ENCODE measurements at regions not wholly inside any gene's neighbourhood (a gene's known extent, or its start where the extent isn't known, plus 50 kb on each side); places are given as distances from the start of the nearest gene placed in this dataset.
"Not testable (repeated sequence)": the region's sequence is repeated elsewhere in the genome, so short reads cannot be mapped to it uniquely, and the experiment has no call there.

DNA sequence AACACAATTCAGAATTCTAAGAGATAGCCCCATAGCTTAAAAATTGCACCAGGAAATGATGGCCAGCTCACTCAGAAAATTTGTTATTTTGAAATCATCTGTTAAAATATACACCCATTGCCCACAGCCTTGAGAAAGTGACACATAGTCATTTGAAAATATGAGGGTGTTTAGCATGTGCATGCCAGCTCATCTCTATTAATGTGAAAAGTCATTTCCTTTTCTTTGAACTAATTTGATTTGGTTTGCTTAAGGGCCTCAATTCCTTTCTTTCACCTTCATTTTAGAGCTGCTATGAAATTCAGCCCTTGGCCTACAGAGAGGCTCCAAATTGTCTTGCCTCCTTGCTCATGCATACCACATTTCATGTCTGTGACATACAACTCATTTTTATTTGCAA lies 241.4 kb downstream of the PHLDA1 start:
- peaks cover 5% of the 10 kb centered on the region for H3K4me1 ChIP-seq (ENCODE audit: control insufficient read depth, extremely low read depth, insufficient read depth, low read length)
- no peak overlapping the region for H2AFZ ChIP-seq (ENCODE audit: low read length)
- no peaks in the 10 kb centered on the region for H3K36me3 ChIP-seq (ENCODE audit: control insufficient read depth, insufficient read depth, low read length)
- H3K4me2 ChIP-seq (ENCODE audit: extremely low read depth, insufficient read depth, low read length) = no peak overlapping the region
- H3K79me2 ChIP-seq (ENCODE audit: control insufficient read depth, insufficient read depth, low read length) = no peaks in the 10 kb centered on the region
- no peaks in the 10 kb centered on the region for H3K27me3 ChIP-seq (ENCODE audit: control insufficient read depth, insufficient read depth, low read length)
- H3K9ac ChIP-seq (ENCODE audit: insufficient read depth, low read length) = no peak overlapping the region
- TF ChIP-seq, protein P1, sequence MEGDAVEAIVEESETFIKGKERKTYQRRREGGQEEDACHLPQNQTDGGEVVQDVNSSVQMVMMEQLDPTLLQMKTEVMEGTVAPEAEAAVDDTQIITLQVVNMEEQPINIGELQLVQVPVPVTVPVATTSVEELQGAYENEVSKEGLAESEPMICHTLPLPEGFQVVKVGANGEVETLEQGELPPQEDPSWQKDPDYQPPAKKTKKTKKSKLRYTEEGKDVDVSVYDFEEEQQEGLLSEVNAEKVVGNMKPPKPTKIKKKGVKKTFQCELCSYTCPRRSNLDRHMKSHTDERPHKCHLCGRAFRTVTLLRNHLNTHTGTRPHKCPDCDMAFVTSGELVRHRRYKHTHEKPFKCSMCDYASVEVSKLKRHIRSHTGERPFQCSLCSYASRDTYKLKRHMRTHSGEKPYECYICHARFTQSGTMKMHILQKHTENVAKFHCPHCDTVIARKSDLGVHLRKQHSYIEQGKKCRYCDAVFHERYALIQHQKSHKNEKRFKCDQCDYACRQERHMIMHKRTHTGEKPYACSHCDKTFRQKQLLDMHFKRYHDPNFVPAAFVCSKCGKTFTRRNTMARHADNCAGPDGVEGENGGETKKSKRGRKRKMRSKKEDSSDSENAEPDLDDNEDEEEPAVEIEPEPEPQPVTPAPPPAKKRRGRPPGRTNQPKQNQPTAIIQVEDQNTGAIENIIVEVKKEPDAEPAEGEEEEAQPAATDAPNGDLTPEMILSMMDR (conservative IDR thresholded peaks at IDR 0.05 in 1 of 2, IDR thresholded peaks at IDR 0.05 in 1 of 2; ENCODE audit: low read depth in 1 of 2, low read length in 2 of 2) = no peak
- H3K27ac ChIP-seq (ENCODE audit: insufficient read depth, low read length) = no peak overlapping the region
- no peaks in the 10 kb centered on the region for H4K20me1 ChIP-seq (ENCODE audit: control insufficient read depth, extremely low read depth, insufficient read depth, low read length)
- no peak overlapping the region for H3K4me3 ChIP-seq (replicated peaks in 1 of 4; ENCODE audit: control extremely low read depth in 1 of 4, insufficient read depth in 1 of 4, low read depth in 3 of 4, low read length in 4 of 4)
- no peak for DNase-seq (ENCODE audit: low read depth in 2 of 2)
- no peaks in the 10 kb centered on the region for H3K9me3 ChIP-seq (ENCODE audit: control insufficient read depth, insufficient read depth, low read depth, low read length)

DNA sequence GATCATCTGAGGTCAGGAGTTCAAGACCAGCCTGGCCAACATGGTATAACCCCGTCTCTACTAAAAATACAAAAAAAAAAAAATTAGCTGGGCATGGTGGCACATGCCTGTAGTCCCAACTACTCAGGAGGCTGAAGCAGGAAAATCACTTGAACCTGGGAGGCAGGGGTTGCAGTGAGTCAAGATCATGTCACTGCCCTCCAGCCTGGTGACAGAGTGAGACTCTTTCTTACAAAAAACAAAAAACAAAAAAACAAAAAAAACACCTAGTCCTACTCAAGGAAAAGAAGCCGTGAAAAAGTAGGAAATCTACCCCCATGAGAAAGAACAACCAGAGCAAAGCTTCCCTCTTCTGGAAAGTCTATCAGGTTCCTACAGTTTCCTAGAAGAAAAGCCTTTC lies 244.4 kb downstream of the PHLDA1 start:
- not testable (repeated sequence) for H4K20me1 ChIP-seq (ENCODE audit: control insufficient read depth, extremely low read depth, insufficient read depth, low read length)

DNA sequence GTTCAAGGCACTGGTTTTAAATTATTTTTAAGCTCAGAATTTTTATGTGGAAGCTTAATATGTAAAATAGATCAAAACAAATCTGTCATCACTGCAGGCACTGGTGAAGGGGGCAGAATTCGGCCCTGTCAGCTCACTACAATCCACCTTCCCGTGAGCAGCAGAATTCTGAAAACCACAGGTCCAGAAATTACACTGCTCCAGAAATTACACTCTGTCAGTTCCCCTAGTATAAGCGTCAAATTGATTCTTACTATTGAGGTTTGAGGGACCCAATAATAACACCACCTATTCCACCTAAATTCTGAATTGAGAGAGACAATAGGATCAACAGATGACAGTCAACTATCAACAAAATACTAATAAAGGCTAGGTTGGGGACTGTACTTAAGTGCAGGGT lies 245.5 kb downstream of the PHLDA1 start:
- no peak overlapping the region for H3K9ac ChIP-seq (ENCODE audit: insufficient read depth, low read length)
- H3K4me1 ChIP-seq (ENCODE audit: control insufficient read depth, extremely low read depth, insufficient read depth, low read length) = peaks cover 24% of the 10 kb centered on the region
- H3K9me3 ChIP-seq (ENCODE audit: control insufficient read depth, insufficient read depth, low read depth, low read length) = no peaks in the 10 kb centered on the region
- H2AFZ ChIP-seq (ENCODE audit: low read length) = no peak overlapping the region
- H3K4me2 ChIP-seq (ENCODE audit: extremely low read depth, insufficient read depth, low read length) = no peak overlapping the region
- H4K20me1 ChIP-seq (ENCODE audit: control insufficient read depth, extremely low read depth, insufficient read depth, low read length) = no peaks in the 10 kb centered on the region
- no peaks in the 10 kb centered on the region for H3K79me2 ChIP-seq (ENCODE audit: control insufficient read depth, insufficient read depth, low read length)
- no peak for TF ChIP-seq EZH2 (IDR thresholded peaks at IDR 0.05; ENCODE audit: low read length, missing control alignments)
- TF ChIP-seq, protein P1 (conservative IDR thresholded peaks at IDR 0.05 in 1 of 2, IDR thresholded peaks at IDR 0.05 in 1 of 2; ENCODE audit: low read depth in 1 of 2, low read length in 2 of 2) = no peak
- H3K36me3 ChIP-seq (ENCODE audit: control insufficient read depth, insufficient read depth, low read length) = no peaks in the 10 kb centered on the region
- H3K4me3 ChIP-seq (replicated peaks in 1 of 4; ENCODE audit: control extremely low read depth in 1 of 4, insufficient read depth in 1 of 4, low read depth in 3 of 4, low read length in 4 of 4) = no peak overlapping the region
- H3K27me3 ChIP-seq (ENCODE audit: control insufficient read depth, insufficient read depth, low read length) = no peaks in the 10 kb centered on the region
- H3K27ac ChIP-seq (ENCODE audit: insufficient read depth, low read length) = no peak overlapping the region
- no peak for DNase-seq (ENCODE audit: low read depth in 2 of 2)

More for the DNA sequence above, 244.4 kb downstream of the PHLDA1 start:
- not testable (repeated sequence) for H3K36me3 ChIP-seq (ENCODE audit: control insufficient read depth, insufficient read depth, low read length); H3K4me3 ChIP-seq (replicated peaks in 1 of 4; ENCODE audit: control extremely low read depth in 1 of 4, insufficient read depth in 1 of 4, low read depth in 3 of 4, low read length in 4 of 4); H3K27ac ChIP-seq (ENCODE audit: insufficient read depth, low read length); H3K9ac ChIP-seq (ENCODE audit: insufficient read depth, low read length); H3K79me2 ChIP-seq (ENCODE audit: control insufficient read depth, insufficient read depth, low read length); H3K4me2 ChIP-seq (ENCODE audit: extremely low read depth, insufficient read depth, low read length); DNase-seq (ENCODE audit: low read depth in 2 of 2); H3K27me3 ChIP-seq (ENCODE audit: control insufficient read depth, insufficient read depth, low read length); H2AFZ ChIP-seq (ENCODE audit: low read length); H3K9me3 ChIP-seq (ENCODE audit: control insufficient read depth, insufficient read depth, low read depth, low read length)
- H3K4me1 ChIP-seq (ENCODE audit: control insufficient read depth, extremely low read depth, insufficient read depth, low read length) = peaks cover 18% of the 10 kb centered on the region

DNA sequence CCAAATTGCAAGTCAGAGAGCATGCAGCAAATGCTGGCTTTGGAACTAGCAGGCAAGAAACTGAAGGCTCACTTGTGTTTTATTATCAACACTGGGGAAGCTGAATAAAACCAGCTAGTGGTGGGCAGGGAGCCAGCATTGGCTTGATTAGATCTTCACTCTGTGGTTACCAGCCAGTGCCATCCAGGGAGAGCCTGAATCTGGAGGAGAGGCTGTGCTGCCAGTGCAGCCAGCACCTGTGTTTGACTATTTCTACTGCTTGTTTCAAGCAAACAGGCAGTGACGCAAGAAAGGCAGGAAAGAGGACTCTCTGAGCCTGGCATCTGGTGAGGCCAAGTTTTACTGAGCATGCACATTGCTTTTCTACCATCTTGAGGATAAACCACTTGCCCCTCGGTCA lies 247.0 kb downstream of the PHLDA1 start:
- Histone ChIP-seq H4K20me1 (ENCODE audit: control insufficient read depth, extremely low read depth, insufficient read depth, low read length) (no peaks in the 10 kb centered on the region), H3K27me3 (ENCODE audit: control insufficient read depth, insufficient read depth, low read length) (no peaks in the 10 kb centered on the region), H3K4me2 (ENCODE audit: extremely low read depth, insufficient read depth, low read length) (no peak overlapping the region), H3K4me1 (ENCODE audit: control insufficient read depth, extremely low read depth, insufficient read depth, low read length) (peaks cover 20% of the 10 kb centered on the region), H2AFZ (ENCODE audit: low read length) (no peak overlapping the region), H3K27ac (ENCODE audit: insufficient read depth, low read length) (no peak overlapping the region), H3K36me3 (ENCODE audit: control insufficient read depth, insufficient read depth, low read length) (no peaks in the 10 kb centered on the region), H3K9ac (ENCODE audit: insufficient read depth, low read length) (no peak overlapping the region), H3K9me3 (ENCODE audit: control insufficient read depth, insufficient read depth, low read depth, low read length) (no peaks in the 10 kb centered on the region), H3K79me2 (ENCODE audit: control insufficient read depth, insufficient read depth, low read length) (no peaks in the 10 kb centered on the region), H3K4me3 (replicated peaks in 1 of 4; ENCODE audit: control extremely low read depth in 1 of 4, insufficient read depth in 1 of 4, low read depth in 3 of 4, low read length in 4 of 4) (no peak overlapping the region)
- DNase-seq (ENCODE audit: low read depth in 2 of 2) = no peak
- no peak for TF ChIP-seq EZH2 (IDR thresholded peaks at IDR 0.05; ENCODE audit: low read length, missing control alignments)
- TF ChIP-seq, protein P1 (conservative IDR thresholded peaks at IDR 0.05 in 1 of 2, IDR thresholded peaks at IDR 0.05 in 1 of 2; ENCODE audit: low read depth in 1 of 2, low read length in 2 of 2) = no peak
